HepG2 (cell line): ENCODE measurements at regions not wholly inside any gene's neighbourhood (a gene's known extent, or its start where the extent isn't known, plus 50 kb on each side); places are given as distances from the start of the nearest gene placed in this dataset.
A peak's percentile ranks its signal among the peaks of the same experiment; 100 is the strongest.

Experiments
- ADNP ChIP-seq: sonication (generic); formaldehyde crosslinking; IDR thresholded peaks from 2 replicates; pipeline ENCODE4 v1.4.0; 2020; ENCODE audit warnings: missing genetic modification reagents
- BCL6 ChIP-seq: IDR thresholded peaks from 2 replicates; pipeline ENCODE4 v1.6.1; 2016; ENCODE audit warnings: missing genetic modification reagents, missing compliant biosample characterization
- ESRRA ChIP-seq: sonication (generic); formaldehyde crosslinking; IDR thresholded peaks from 2 replicates; pipeline ENCODE4 v1.5.1; 2020; ENCODE audit warnings: mild to moderate bottlenecking, low read depth, missing genetic modification reagents
- ETV6 ChIP-seq: sonication (generic); formaldehyde crosslinking; conservative IDR thresholded peaks from 2 replicates; pipeline ENCODE4 v1.4.0; 2020; ENCODE audit warnings: missing genetic modification reagents
- FOXK1 ChIP-seq: sonication (generic); formaldehyde crosslinking; IDR thresholded peaks from 2 replicates; pipeline ENCODE4 v1.4.0; 2020; ENCODE audit warnings: low read depth, missing genetic modification reagents, borderline replicate concordance
- FOXP4 ChIP-seq: sonication (generic); formaldehyde crosslinking; IDR thresholded peaks from 2 replicates; pipeline ENCODE4 v1.4.0; 2020; ENCODE audit warnings: missing genetic modification reagents
- HDAC1 ChIP-seq: sonication (generic); formaldehyde crosslinking; IDR thresholded peaks from 2 replicates; pipeline ENCODE4 v1.5.1; 2020; ENCODE audit warnings: mild to moderate bottlenecking, missing genetic modification reagents
- HOXA9 ChIP-seq: sonication (generic); formaldehyde crosslinking; IDR thresholded peaks from 2 replicates; pipeline ENCODE4 v1.8.1; 2022; ENCODE audit warnings: missing genetic modification reagents, mild to moderate bottlenecking, moderate library complexity, borderline replicate concordance
- KDM5A ChIP-seq: fragments of 200-600 bp; sonication (generic); IDR thresholded peaks from 2 replicates; pipeline ENCODE4 v1.7.0; 2018; ENCODE audit warnings: antibody characterized with exemption, mild to moderate bottlenecking, low read length, borderline replicate concordance
- KLF9 ChIP-seq: IDR thresholded peaks from 2 replicates; pipeline ENCODE4 v1.6.1; 2016; ENCODE audit warnings: low read depth
- NAIF1 ChIP-seq: sonication (generic); formaldehyde crosslinking; IDR thresholded peaks from 2 replicates; pipeline ENCODE4 v1.5.0; 2020; ENCODE audit warnings: mild to moderate bottlenecking, missing genetic modification reagents, borderline replicate concordance
- NCOA2 ChIP-seq: sonication (generic); formaldehyde crosslinking; IDR thresholded peaks from 2 replicates; pipeline ENCODE4 v1.8.0; 2022; ENCODE audit warnings: inconsistent platforms
- NFYC ChIP-seq: IDR thresholded peaks from 2 replicates; pipeline ENCODE4 v1.6.1; 2016; ENCODE audit warnings: missing genetic modification reagents, missing compliant biosample characterization
- NR1H2 ChIP-seq: sonication (generic); formaldehyde crosslinking; IDR thresholded peaks from 2 replicates; pipeline ENCODE4 v1.8.1; 2022; ENCODE audit warnings: low read depth, missing genetic modification reagents, borderline replicate concordance
- PAF1 ChIP-seq: IDR thresholded peaks from 2 replicates; pipeline ENCODE4 v1.6.1; 2016; ENCODE audit warnings: missing genetic modification reagents, missing compliant biosample characterization
- RCOR2 ChIP-seq: IDR thresholded peaks from 2 replicates; pipeline ENCODE4 v1.6.1; 2016; ENCODE audit warnings: missing biosample characterization, missing genetic modification reagents
- RELA ChIP-seq: sonication (generic); formaldehyde crosslinking; IDR thresholded peaks from 2 replicates; pipeline ENCODE4 v1.4.0; 2020; ENCODE audit warnings: missing genetic modification reagents
- SAP130 ChIP-seq: IDR thresholded peaks from 2 replicates; pipeline ENCODE4 v1.6.1; 2016; ENCODE audit warnings: low read depth
- SRSF9 ChIP-seq: fragments of 200-400 bp; formaldehyde crosslinking; IDR thresholded peaks from 2 replicates; pipeline ENCODE4 v1.6.1; 2018; ENCODE audit warnings: borderline replicate concordance, mild to moderate bottlenecking, low read depth, low read length; ENCODE audit not compliant: insufficient read depth, poor library complexity, severe bottlenecking
- ZBTB42 ChIP-seq: sonication (generic); formaldehyde crosslinking; IDR thresholded peaks from 2 replicates; pipeline ENCODE4 v1.5.0; 2020; ENCODE audit warnings: mild to moderate bottlenecking, missing genetic modification reagents
- ZNF136 ChIP-seq: sonication (generic); formaldehyde crosslinking; IDR thresholded peaks from 2 replicates; pipeline ENCODE4 v1.8.1; 2022; ENCODE audit warnings: low read depth, mild to moderate bottlenecking, moderate library complexity, missing genetic modification reagents
- ZNF367 ChIP-seq: sonication (generic); formaldehyde crosslinking; IDR thresholded peaks from 2 replicates; pipeline ENCODE4 v1.4.0; 2020; ENCODE audit warnings: missing genetic modification reagents, borderline replicate concordance
- ZNF546 ChIP-seq: sonication (generic); formaldehyde crosslinking; conservative IDR thresholded peaks from 2 replicates; pipeline ENCODE4 v1.8.1; 2023; ENCODE audit warnings: mild to moderate bottlenecking, missing genetic modification reagents
- ZNF629 ChIP-seq: sonication (generic); formaldehyde crosslinking; conservative IDR thresholded peaks from 2 replicates; pipeline ENCODE4 v1.5.0; 2020; ENCODE audit warnings: missing genetic modification reagents
- ZNF780A ChIP-seq: sonication (generic); formaldehyde crosslinking; IDR thresholded peaks from 2 replicates; pipeline ENCODE4 v1.8.0; 2022; ENCODE audit warnings: mild to moderate bottlenecking, missing genetic modification reagents, moderate library complexity
- TF ChIP-seq, protein P1 (sequence below): IDR thresholded peaks from 2 replicates; pipeline ENCODE4 v1.6.1; 2012; ENCODE audit warnings: low read depth, low read length, improper control_type of control experiment
- TF ChIP-seq, protein P2 (sequence below): sonication (generic); formaldehyde crosslinking; conservative IDR thresholded peaks from 2 replicates; pipeline ENCODE4 v1.4.0; 2020; ENCODE audit warnings: missing genetic modification reagents
- TF ChIP-seq, protein P3 (sequence below): sonication (generic); formaldehyde crosslinking; IDR thresholded peaks from 2 replicates; pipeline ENCODE4 v1.9.0; 2021; ENCODE audit warnings: missing genetic modification reagents, borderline replicate concordance

- TF ChIP-seq HDAC1 (CRISPR knock-in tag) (peak; percentile 47; the same call in 1 of the 2 replicates), ESRRA (no peak), NAIF1 (no peak), SRSF9 (no peak), SAP130 (CRISPR knock-in tag) (peak; percentile 68), KLF9 (CRISPR knock-in tag) (no peak), FOXK1 (peak; percentile 91; the same call in 1 of the 2 replicates), ZNF546 (CRISPR knock-in tag) (no peak), FOXP4 (peak; percentile 71), ZNF136 (no peak), NR1H2 (CRISPR knock-in tag) (no peak), ZNF367 (CRISPR knock-in tag) (no peak), ADNP (CRISPR knock-in tag) (no peak), NFYC (CRISPR knock-in tag) (no peak), PAF1 (CRISPR knock-in tag) (no peak), ETV6 (CRISPR knock-in tag) (no peak), KDM5A (no peak), NCOA2 (CRISPR knock-in tag) (peak; percentile 97), RCOR2 (CRISPR knock-in tag) (peak; percentile 59; the same call in 1 of the 2 replicates), RELA (CRISPR knock-in tag) (no peak), HOXA9 (CRISPR knock-in tag) (no peak), ZNF629 (CRISPR knock-in tag) (no peak), BCL6 (CRISPR knock-in tag) (peak; percentile 91), ZBTB42 (CRISPR knock-in tag) (no peak), ZNF780A (no peak)
- TF ChIP-seq, protein P1, sequence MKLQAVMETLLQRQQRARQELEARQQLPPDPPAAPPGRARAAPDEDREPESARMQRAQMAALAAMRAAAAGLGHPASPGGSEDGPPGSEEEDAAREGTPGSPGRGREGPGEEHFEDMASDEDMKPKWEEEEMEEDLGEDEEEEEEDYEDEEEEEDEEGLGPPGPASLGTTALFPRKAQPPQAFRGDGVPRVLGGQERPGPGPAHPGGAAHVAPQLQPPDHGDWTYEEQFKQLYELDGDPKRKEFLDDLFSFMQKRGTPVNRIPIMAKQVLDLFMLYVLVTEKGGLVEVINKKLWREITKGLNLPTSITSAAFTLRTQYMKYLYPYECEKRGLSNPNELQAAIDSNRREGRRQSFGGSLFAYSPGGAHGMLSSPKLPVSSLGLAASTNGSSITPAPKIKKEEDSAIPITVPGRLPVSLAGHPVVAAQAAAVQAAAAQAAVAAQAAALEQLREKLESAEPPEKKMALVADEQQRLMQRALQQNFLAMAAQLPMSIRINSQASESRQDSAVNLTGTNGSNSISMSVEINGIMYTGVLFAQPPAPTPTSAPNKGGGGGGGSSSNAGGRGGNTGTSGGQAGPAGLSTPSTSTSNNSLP = peak; percentile 29; the same call in 1 of the 2 replicates
- TF ChIP-seq, protein P2, sequence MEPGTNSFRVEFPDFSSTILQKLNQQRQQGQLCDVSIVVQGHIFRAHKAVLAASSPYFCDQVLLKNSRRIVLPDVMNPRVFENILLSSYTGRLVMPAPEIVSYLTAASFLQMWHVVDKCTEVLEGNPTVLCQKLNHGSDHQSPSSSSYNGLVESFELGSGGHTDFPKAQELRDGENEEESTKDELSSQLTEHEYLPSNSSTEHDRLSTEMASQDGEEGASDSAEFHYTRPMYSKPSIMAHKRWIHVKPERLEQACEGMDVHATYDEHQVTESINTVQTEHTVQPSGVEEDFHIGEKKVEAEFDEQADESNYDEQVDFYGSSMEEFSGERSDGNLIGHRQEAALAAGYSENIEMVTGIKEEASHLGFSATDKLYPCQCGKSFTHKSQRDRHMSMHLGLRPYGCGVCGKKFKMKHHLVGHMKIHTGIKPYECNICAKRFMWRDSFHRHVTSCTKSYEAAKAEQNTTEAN (CRISPR knock-in tag) = 0 out of 2 replicates have a peak, but pooled peaks have one; percentile 29
- TF ChIP-seq, protein P3, sequence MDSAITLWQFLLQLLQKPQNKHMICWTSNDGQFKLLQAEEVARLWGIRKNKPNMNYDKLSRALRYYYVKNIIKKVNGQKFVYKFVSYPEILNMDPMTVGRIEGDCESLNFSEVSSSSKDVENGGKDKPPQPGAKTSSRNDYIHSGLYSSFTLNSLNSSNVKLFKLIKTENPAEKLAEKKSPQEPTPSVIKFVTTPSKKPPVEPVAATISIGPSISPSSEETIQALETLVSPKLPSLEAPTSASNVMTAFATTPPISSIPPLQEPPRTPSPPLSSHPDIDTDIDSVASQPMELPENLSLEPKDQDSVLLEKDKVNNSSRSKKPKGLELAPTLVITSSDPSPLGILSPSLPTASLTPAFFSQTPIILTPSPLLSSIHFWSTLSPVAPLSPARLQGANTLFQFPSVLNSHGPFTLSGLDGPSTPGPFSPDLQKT (CRISPR knock-in tag) = no peak
Observed at GRCh38 chr18:39419315-39419714, 1853.7 kb upstream of the CELF4 start (continued).
